ENCODE measurements at regions not wholly inside any gene's neighbourhood (a gene's known extent, or its start where the extent isn't known, plus 50 kb on each side); places are given as distances from the start of the nearest gene placed in this dataset.

- TF ChIP-seq ZNF331 (CRISPR knock-in tag; IDR thresholded peaks at IDR 0.05; ENCODE audit: low read depth), result no peak
Measured at GRCh38 chr7:157482025-157482424, 145.2 kb downstream of the DNAJB6 start (continued).

GRCh38 chr7:157482517-157483087 lies 145.8 kb downstream of the DNAJB6 start:
- H3K9me2 ChIP-seq (ENCODE audit: insufficient read depth), result no peaks in the 10 kb centered on the region
- no peak overlapping the region for H2AFZ ChIP-seq
- H3K9me3 Mint-ChIP-seq, result peaks cover 39% of the 10 kb centered on the region
- H3K4me3 Mint-ChIP-seq, result no peak overlapping the region; the same call in 2 of the 3 replicates
- 0 out of 2 replicates have a peak, but pooled peaks cover 3% of the 10 kb centered on the region for H3F3A ChIP-seq (replicated peaks; ENCODE audit: low read depth)
- no peaks in the 10 kb centered on the region for H3K36me3 ChIP-seq (ENCODE audit: insufficient read depth)
- H3K79me2 ChIP-seq (replicated peaks; ENCODE audit: insufficient read depth), result no peaks in the 10 kb centered on the region
- peak; percentile 16 for DNase-seq (ENCODE audit: low spot score)
- H3K27me3 ChIP-seq (ENCODE audit: insufficient read depth), result no peaks in the 10 kb centered on the region
- no peak overlapping the region for H3K4me3 ChIP-seq
- no peak for TF ChIP-seq ZNF114 (CRISPR knock-in tag; IDR thresholded peaks at IDR 0.05)
- no peak for TF ChIP-seq ZNF462 (CRISPR knock-in tag; IDR thresholded peaks at IDR 0.05)
- no peak for TF ChIP-seq CTCF (conservative IDR thresholded peaks at IDR 0.05; ENCODE audit: low read depth in 2 of 2)
- TF ChIP-seq ZNF331 (CRISPR knock-in tag; IDR thresholded peaks at IDR 0.05; ENCODE audit: low read depth), result no peak
- TF ChIP-seq POLR2AphosphoS5 (IDR thresholded peaks at IDR 0.05; ENCODE audit: low read depth), result no peak
- TF ChIP-seq EZH2phosphoT487 (IDR thresholded peaks at IDR 0.05; ENCODE audit: unreplicated experiment), result no peak
- no peak for TF ChIP-seq STAT1 (IDR thresholded peaks at IDR 0.05; ENCODE audit: unreplicated experiment)
- no peak overlapping the region for H3K27ac ChIP-seq (ENCODE audit: low read depth)
- H3K27me3 Mint-ChIP-seq (ENCODE audit: insufficient read depth, low read depth, poor library complexity), result peaks cover 15% of the 10 kb centered on the region
- no peaks in the 10 kb centered on the region for H4K20me1 ChIP-seq (replicated peaks; ENCODE audit: insufficient read depth)
- H3K27ac Mint-ChIP-seq, result no peak overlapping the region
- no peaks in the 10 kb centered on the region for H3K4me1 Mint-ChIP-seq
- H3K4me1 ChIP-seq (ENCODE audit: insufficient read depth), result no peaks in the 10 kb centered on the region
- H3K4me2 ChIP-seq, result no peak overlapping the region
- ATAC-seq, result no peak
- peaks cover 50% of the 10 kb centered on the region for H3K36me3 Mint-ChIP-seq (ENCODE audit: low read depth)

Data from GM23338 (cell line).